Astrocyte of the spinal cord (primary cell): ENCODE measurements at regions not wholly inside any gene's neighbourhood (a gene's known extent, or its start where the extent isn't known, plus 50 kb on each side); places are given as distances from the start of the nearest gene placed in this dataset.

ENCODE experiments used
- DNase-seq: peaks from one replicate; pipeline ENCODE4 v3.0.0; 2011; ENCODE audit warnings: low read depth, low spot score
- H3K4me3 ChIP-seq: 2 replicates; pipeline ENCODE4 v1.5.1; 2011; ENCODE audit warnings: low read depth, mild to moderate bottlenecking, low read length, moderate library complexity
- in situ Hi-C: cut with HindIII; loops from 2 replicates; pipeline ENCODE4 v1.10.0; 2017; ENCODE audit warnings: low sequenced_read_pairs
- TF ChIP-seq, protein P1 (sequence below): IDR thresholded peaks from 2 replicates; pipeline ENCODE4 v1.5.1; 2012; ENCODE audit warnings: low read depth, mild to moderate bottlenecking, low read length, inconsistent platforms

DNA sequence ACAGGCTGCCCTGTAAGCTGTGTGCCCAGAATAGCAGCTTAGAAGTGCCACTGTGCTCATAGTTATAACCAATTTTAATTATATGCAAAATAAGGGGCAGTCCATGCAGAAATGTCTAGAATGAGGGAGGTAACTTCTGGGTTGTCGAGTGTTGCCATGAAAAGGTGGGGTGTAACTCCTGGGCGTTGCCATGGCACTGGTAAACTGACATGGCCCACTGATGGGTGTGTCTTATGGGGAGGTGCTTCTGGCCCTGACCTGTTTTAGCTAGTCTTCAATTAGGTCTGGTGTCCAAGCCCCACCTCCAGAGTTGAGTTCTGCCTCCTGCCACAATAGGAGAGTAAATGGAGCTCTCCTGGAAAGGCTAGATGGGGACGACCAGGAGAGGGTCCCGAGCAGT, 120.6 kb downstream of the SALL1 start:
- in situ Hi-C loops = no loop called here
- H3K4me3 ChIP-seq = no peak overlapping the region
- DNase-seq = no peak
- TF ChIP-seq, protein P1, sequence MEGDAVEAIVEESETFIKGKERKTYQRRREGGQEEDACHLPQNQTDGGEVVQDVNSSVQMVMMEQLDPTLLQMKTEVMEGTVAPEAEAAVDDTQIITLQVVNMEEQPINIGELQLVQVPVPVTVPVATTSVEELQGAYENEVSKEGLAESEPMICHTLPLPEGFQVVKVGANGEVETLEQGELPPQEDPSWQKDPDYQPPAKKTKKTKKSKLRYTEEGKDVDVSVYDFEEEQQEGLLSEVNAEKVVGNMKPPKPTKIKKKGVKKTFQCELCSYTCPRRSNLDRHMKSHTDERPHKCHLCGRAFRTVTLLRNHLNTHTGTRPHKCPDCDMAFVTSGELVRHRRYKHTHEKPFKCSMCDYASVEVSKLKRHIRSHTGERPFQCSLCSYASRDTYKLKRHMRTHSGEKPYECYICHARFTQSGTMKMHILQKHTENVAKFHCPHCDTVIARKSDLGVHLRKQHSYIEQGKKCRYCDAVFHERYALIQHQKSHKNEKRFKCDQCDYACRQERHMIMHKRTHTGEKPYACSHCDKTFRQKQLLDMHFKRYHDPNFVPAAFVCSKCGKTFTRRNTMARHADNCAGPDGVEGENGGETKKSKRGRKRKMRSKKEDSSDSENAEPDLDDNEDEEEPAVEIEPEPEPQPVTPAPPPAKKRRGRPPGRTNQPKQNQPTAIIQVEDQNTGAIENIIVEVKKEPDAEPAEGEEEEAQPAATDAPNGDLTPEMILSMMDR = no peak

DNA sequence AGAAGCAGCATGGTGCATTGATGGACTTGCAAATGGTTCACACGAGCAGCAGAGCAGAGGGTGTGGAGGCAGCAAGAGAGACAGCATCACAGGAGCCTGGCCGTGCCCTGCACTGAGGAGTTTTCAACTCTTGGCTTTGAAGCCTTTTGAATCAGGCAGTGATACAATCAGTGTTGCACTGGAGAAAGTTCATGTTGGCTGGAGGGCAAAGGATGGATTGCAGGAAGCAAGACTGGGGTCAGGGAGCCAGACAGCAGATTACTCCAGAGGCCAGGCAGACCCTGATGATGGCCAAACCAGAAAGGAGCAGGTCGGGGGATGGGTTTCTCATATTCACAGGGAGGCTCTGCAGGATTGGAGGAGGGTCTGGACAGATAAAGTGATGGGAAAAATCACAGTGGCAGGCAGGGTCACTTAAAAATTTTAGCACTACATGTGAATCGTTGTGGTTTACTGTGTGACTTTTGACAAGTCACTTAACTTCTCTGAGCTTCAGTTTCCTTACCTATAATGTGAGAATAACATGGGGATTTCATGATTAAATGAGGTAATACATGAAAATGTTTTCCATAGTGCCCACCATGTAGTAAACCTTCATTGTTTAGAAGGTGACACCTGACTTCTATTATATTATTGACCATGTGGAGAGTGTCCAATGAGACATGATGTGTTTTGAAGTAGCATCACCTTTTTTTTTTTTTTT, 125.3 kb downstream of the SALL1 start:
- in situ Hi-C loops = no loop called here
- DNase-seq = no peak
- TF ChIP-seq, protein P1 = no peak
- no peak overlapping the region for H3K4me3 ChIP-seq

DNA sequence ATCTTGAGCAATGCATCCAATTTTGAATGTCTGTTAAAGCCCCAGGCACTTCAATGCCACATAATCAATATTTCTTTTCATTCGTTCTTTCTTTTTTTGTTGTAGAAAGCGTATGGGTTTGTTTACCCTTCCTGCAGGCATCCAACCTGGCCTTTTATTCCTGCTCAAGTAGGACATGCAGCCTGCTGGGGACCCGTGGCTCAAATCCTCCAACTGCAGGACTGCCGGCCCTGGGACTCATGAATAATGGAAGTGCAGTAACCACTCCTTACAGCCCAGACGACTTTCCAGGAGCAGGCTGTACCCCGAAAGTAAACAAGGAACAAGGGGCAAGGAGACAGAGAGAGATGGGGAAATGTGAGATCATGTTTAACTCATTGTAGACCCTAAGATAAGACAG, 126.4 kb downstream of the SALL1 start:
- H3K4me3 ChIP-seq = no peak overlapping the region
- no peak for DNase-seq
- in situ Hi-C loops = no loop called here
- TF ChIP-seq, protein P1 = no peak

DNA sequence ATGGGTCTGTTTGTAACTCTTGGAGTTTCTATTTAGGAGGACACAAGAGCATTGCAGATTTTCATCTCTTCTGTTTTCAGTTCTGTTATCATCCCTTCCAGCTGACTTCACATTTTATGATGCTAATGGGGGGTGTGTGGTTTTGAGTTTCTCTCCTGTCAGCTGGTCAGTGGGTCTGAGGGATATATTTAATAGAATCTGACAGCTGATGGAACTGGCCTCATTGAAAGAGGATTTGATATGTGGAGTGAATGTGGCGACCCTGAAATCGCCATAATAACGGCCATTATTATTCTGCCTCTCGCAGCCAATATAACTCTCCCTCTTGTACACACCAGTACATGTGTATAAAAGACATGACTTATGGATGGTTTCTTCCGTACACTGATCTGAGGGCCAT, 128.1 kb downstream of the SALL1 start:
- in situ Hi-C loops = no loop called here
- TF ChIP-seq, protein P1 = no peak

DNA sequence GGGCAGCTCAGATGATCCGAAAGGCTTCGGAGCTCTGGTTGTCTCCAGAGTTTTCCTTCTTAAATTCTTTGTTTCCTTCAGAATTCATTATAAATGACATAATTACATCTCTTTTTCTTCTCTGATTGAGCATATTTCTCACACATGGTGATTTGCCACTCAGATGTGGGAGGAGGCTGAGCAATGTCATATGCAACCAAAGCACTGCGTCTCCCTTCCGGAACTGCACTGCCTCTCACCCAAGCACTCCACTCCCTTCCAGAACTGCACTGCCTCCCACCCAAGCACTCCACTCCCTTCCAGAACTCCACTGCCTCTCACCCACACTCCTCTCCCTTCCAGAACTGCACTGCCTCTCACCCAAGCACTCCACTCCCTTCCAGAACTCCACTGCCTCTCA, 131.5 kb downstream of the SALL1 start:
- TF ChIP-seq, protein P1 = no peak
- in situ Hi-C loops = no loop called here
- no peak for DNase-seq
- H3K4me3 ChIP-seq = no peak overlapping the region

More for the DNA sequence above, 128.1 kb downstream of the SALL1 start:
- no peak for DNase-seq
- H3K4me3 ChIP-seq = no peak overlapping the region

DNA sequence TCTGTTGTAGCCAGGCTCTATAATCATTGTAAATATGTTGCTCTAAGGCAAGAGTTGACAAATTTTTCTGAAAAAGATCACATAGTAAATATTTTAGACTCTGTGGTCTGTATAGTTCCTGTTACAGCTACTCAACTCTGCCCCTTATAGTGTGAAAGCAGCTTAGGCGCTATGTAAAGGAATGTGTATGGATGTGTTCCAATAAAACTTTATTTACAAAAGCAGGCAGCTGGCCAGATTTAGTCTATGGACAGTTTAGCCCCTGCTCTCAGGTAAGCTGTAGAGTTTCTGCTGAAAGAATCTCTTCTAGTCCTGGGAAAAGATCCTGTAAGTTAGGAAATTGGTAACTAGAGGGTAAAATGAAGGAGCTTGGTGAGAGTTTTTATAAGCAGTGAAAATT, 133.1 kb downstream of the SALL1 start:
- in situ Hi-C loops = no loop called here
- TF ChIP-seq, protein P1 = no peak
- no peak for DNase-seq
- no peak overlapping the region for H3K4me3 ChIP-seq
